Upper lobe of right lung (tissue), 1 donor: ENCODE measurements at regions not wholly inside any gene's neighbourhood (a gene's known extent, or its start where the extent isn't known, plus 50 kb on each side); places are given as distances from the start of the nearest gene placed in this dataset.

Experiments
- ATAC-seq: fragments of 200-7000 bp; cut with Tn5 transposase; one replicate; pipeline ENCODE4 v1.9.1; 2020; ENCODE audit warnings: mild to moderate bottlenecking, moderate library complexity
- DNase-seq: peaks from one replicate; pipeline ENCODE4 v3.0.0-alpha.2; 2020
- H3K27ac ChIP-seq: fragments of 200-600 bp; one replicate; pipeline ENCODE4 v1.8.0; 2022
- H3K27me3 ChIP-seq: fragments of 200-600 bp; one replicate; pipeline ENCODE4 v1.8.0; 2022; ENCODE audit warnings: mild to moderate bottlenecking
- H3K36me3 ChIP-seq: fragments of 200-600 bp; one replicate; pipeline ENCODE4 v1.8.0; 2022
- H3K4me1 ChIP-seq: fragments of 200-600 bp; one replicate; pipeline ENCODE4 v1.8.0; 2022
- H3K4me3 ChIP-seq: fragments of 200-600 bp; one replicate; pipeline ENCODE4 v1.8.0; 2022; ENCODE audit warnings: mild to moderate bottlenecking
- H3K9me3 ChIP-seq: fragments of 200-600 bp; one replicate; pipeline ENCODE4 v1.8.0; 2022
- CTCF ChIP-seq: fragments of 200-600 bp; IDR thresholded peaks from one replicate; pipeline ENCODE4 v1.8.0; 2022; ENCODE audit warnings: antibody characterized with exemption
- intact Hi-C: fragments of 100-400 bp; cut with DNase I; formaldehyde crosslinking; loops from one replicate; pipeline ENCODE4 v1.11.0; 2022
- donor health status: DM: no; HTN: yes; CAD: no; lungs with severe emphysema.

GRCh38 chr16:6835516-6835915, 497.1 kb upstream of the RBFOX1 start:
- intact Hi-C loops = no loop called here
- Histone ChIP-seq H3K27ac (no peak overlapping the region), H3K4me3 (no peak overlapping the region), H3K36me3 (no peaks in the 10 kb centered on the region), H3K4me1 (no peaks in the 10 kb centered on the region), H3K27me3 (no peaks in the 10 kb centered on the region), H3K9me3 (no peaks in the 10 kb centered on the region)
- no peak for DNase-seq
- no peak for TF ChIP-seq CTCF
- no peak for ATAC-seq

GRCh38 chr16:6828690-6829089, 504.0 kb upstream of the RBFOX1 start:
- Histone ChIP-seq H3K4me1 (no peaks in the 10 kb centered on the region), H3K27me3 (no peaks in the 10 kb centered on the region), H3K36me3 (no peaks in the 10 kb centered on the region), H3K4me3 (no peak overlapping the region), H3K9me3 (no peaks in the 10 kb centered on the region), H3K27ac (no peak overlapping the region)
- ATAC-seq (no peak), DNase-seq (no peak)
- intact Hi-C loops = no loop called here
- TF ChIP-seq CTCF = no peak

GRCh38 chr16:6827931-6828330, 504.7 kb upstream of the RBFOX1 start:
- no peaks in the 10 kb centered on the region for H3K27me3 ChIP-seq
- H3K4me1 ChIP-seq = no peaks in the 10 kb centered on the region
- DNase-seq (no peak), ATAC-seq (no peak)
- no peaks in the 10 kb centered on the region for H3K9me3 ChIP-seq
- H3K27ac ChIP-seq = no peak overlapping the region
- TF ChIP-seq CTCF = no peak
- no peaks in the 10 kb centered on the region for H3K36me3 ChIP-seq
- H3K4me3 ChIP-seq = no peak overlapping the region
- intact Hi-C loops = no loop called here

- H3K36me3 ChIP-seq = no peaks in the 10 kb centered on the region
- H3K27ac ChIP-seq = no peak overlapping the region
- DNase-seq (no peak), ATAC-seq (peak; percentile 71)
- H3K4me1 ChIP-seq = no peaks in the 10 kb centered on the region
- H3K27me3 ChIP-seq = no peaks in the 10 kb centered on the region
- no peak for TF ChIP-seq CTCF
- no peak overlapping the region for H3K4me3 ChIP-seq
- intact Hi-C loops = no loop called here
- no peaks in the 10 kb centered on the region for H3K9me3 ChIP-seq
Measured at GRCh38 chr16:6827267-6827666, 505.4 kb upstream of the RBFOX1 start.

- Histone ChIP-seq H3K4me1 (no peaks in the 10 kb centered on the region), H3K27me3 (no peaks in the 10 kb centered on the region), H3K36me3 (no peaks in the 10 kb centered on the region), H3K4me3 (no peak overlapping the region), H3K9me3 (no peaks in the 10 kb centered on the region), H3K27ac (no peak overlapping the region)
- no peak for ATAC-seq
- intact Hi-C loops = no loop called here
- DNase-seq = no peak
- TF ChIP-seq CTCF = no peak
Measured at GRCh38 chr16:6822041-6822440, 510.6 kb upstream of the RBFOX1 start.

GRCh38 chr16:6804461-6804860, 528.2 kb upstream of the RBFOX1 start:
- no peak for ATAC-seq
- intact Hi-C loops = no loop called here

More at GRCh38 chr16:6804461-6804860, 528.2 kb upstream of the RBFOX1 start:
- TF ChIP-seq CTCF = no peak
- no peaks in the 10 kb centered on the region for H3K9me3 ChIP-seq
- no peaks in the 10 kb centered on the region for H3K36me3 ChIP-seq
- H3K27me3 ChIP-seq = no peaks in the 10 kb centered on the region
- H3K4me1 ChIP-seq = no peaks in the 10 kb centered on the region
- DNase-seq = no peak
- H3K27ac ChIP-seq = no peak overlapping the region
- H3K4me3 ChIP-seq = no peak overlapping the region
